HFF-Myc (cell line): ENCODE measurements at regions not wholly inside any gene's neighbourhood (a gene's known extent, or its start where the extent isn't known, plus 50 kb on each side); places are given as distances from the start of the nearest gene placed in this dataset.

ENCODE experiments used
- DNase-seq: peaks from one replicate; pipeline ENCODE4 v3.0.0-alpha.2; 2011; ENCODE audit warnings: low read depth; ENCODE audit errors: extremely low read depth
- H3K4me3 ChIP-seq: replicated peaks from 2 replicates; pipeline ENCODE4 v1.5.1; 2011; ENCODE audit warnings: low read depth, mild to moderate bottlenecking, control low read depth, low read length
- CTCF ChIP-seq: IDR thresholded peaks from 2 replicates; pipeline ENCODE4 v1.5.1; 2012; ENCODE audit warnings: mild to moderate bottlenecking, low read depth, low read length, control low read depth; ENCODE audit errors: missing control alignments

- no peak for DNase-seq
- TF ChIP-seq CTCF = no peak
Observed at GRCh38 chr3:181459516-181459915, 252.2 kb upstream of the SOX2 start.

GRCh38 chr3:181458857-181459256 is 252.9 kb upstream of the SOX2 start:
- TF ChIP-seq CTCF = no peak
- no peak overlapping the region for H3K4me3 ChIP-seq
- DNase-seq = no peak

More at GRCh38 chr3:181459516-181459915, 252.2 kb upstream of the SOX2 start:
- H3K4me3 ChIP-seq = no peak overlapping the region

GRCh38 chr3:181457756-181458155 is 254.0 kb upstream of the SOX2 start:
- DNase-seq = no peak
- no peak for TF ChIP-seq CTCF
- H3K4me3 ChIP-seq = no peak overlapping the region

- DNase-seq = no peak
- TF ChIP-seq CTCF = no peak
- no peak overlapping the region for H3K4me3 ChIP-seq
Observed at GRCh38 chr3:181457190-181457589, 254.5 kb upstream of the SOX2 start.

GRCh38 chr3:181455276-181455675 is 256.4 kb upstream of the SOX2 start:
- no peak for DNase-seq
- no peak overlapping the region for H3K4me3 ChIP-seq
- no peak for TF ChIP-seq CTCF

- H3K4me3 ChIP-seq = no peak overlapping the region
- TF ChIP-seq CTCF = no peak
- DNase-seq = no peak
Observed at GRCh38 chr3:181454451-181455027, 257.2 kb upstream of the SOX2 start.

GRCh38 chr3:181446741-181447140 is 265.0 kb upstream of the SOX2 start:
- TF ChIP-seq CTCF = no peak
- no peak overlapping the region for H3K4me3 ChIP-seq
- DNase-seq = no peak
